ENCODE measurements at regions not wholly inside any gene's neighbourhood (a gene's known extent, or its start where the extent isn't known, plus 50 kb on each side); places are given as distances from the start of the nearest gene placed in this dataset.
"Not testable (repeated sequence)": the region's sequence is repeated elsewhere in the genome, so short reads cannot be mapped to it uniquely, and the experiment has no call there.

- DNase-seq, result no peak
Observed at GRCh38 chr3:20890111-20890519, 704.1 kb upstream of the SGO1 start.

GRCh38 chr3:20878691-20879090 lies 692.7 kb upstream of the SGO1 start:
- DNase-seq, result no peak

GRCh38 chr3:20873235-20873634 lies 687.2 kb upstream of the SGO1 start:
- DNase-seq, result no peak

GRCh38 chr3:20870106-20870899 lies 684.3 kb upstream of the SGO1 start:
- DNase-seq, result no peak

- DNase-seq, result no peak
Observed at GRCh38 chr3:20865803-20866202, 679.8 kb upstream of the SGO1 start.

- DNase-seq, result no peak
Observed at GRCh38 chr3:20861454-20861853, 675.4 kb upstream of the SGO1 start.

GRCh38 chr3:20857636-20858035 lies 671.6 kb upstream of the SGO1 start:
- no peak for DNase-seq

GRCh38 chr3:20853890-20854289 lies 667.9 kb upstream of the SGO1 start:
- no peak for DNase-seq

GRCh38 chr3:20852712-20853111 lies 666.7 kb upstream of the SGO1 start:
- DNase-seq, result no peak

GRCh38 chr3:20849975-20850374 lies 664.0 kb upstream of the SGO1 start:
- DNase-seq, result no peak

GRCh38 chr3:20846832-20847231 lies 660.8 kb upstream of the SGO1 start:
- DNase-seq, result no peak

GRCh38 chr3:20846066-20846465 lies 660.1 kb upstream of the SGO1 start:
- no peak for DNase-seq

- DNase-seq, result no peak
Observed at GRCh38 chr3:20844851-20845250, 658.8 kb upstream of the SGO1 start.

GRCh38 chr3:20842594-20843436 lies 656.8 kb upstream of the SGO1 start:
- no peak for DNase-seq

GRCh38 chr3:20842002-20842401 lies 656.0 kb upstream of the SGO1 start:
- no peak for DNase-seq

GRCh38 chr3:20837676-20838302 lies 651.8 kb upstream of the SGO1 start:
- no peak for DNase-seq

- no peak for DNase-seq
Observed at GRCh38 chr3:20836801-20837200, 650.8 kb upstream of the SGO1 start.

- no peak for DNase-seq
Observed at GRCh38 chr3:20832963-20833362, 647.0 kb upstream of the SGO1 start.

GRCh38 chr3:20822251-20822650 lies 636.2 kb upstream of the SGO1 start:
- DNase-seq, result no peak

- not testable (repeated sequence) for DNase-seq
Observed at GRCh38 chr3:20820872-20821271, 634.9 kb upstream of the SGO1 start.

- DNase-seq, result no peak
Observed at GRCh38 chr3:20811631-20812030, 625.6 kb upstream of the SGO1 start.

- DNase-seq, result no peak
Observed at GRCh38 chr3:20811006-20811405, 625.0 kb upstream of the SGO1 start.

- no peak for DNase-seq
Observed at GRCh38 chr3:20810555-20810954, 624.5 kb upstream of the SGO1 start.

GRCh38 chr3:20809356-20809755 lies 623.4 kb upstream of the SGO1 start:
- no peak for DNase-seq
